ENCODE measurements at regions not wholly inside any gene's neighbourhood (a gene's known extent, or its start where the extent isn't known, plus 50 kb on each side); places are given as distances from the start of the nearest gene placed in this dataset.

DNA sequence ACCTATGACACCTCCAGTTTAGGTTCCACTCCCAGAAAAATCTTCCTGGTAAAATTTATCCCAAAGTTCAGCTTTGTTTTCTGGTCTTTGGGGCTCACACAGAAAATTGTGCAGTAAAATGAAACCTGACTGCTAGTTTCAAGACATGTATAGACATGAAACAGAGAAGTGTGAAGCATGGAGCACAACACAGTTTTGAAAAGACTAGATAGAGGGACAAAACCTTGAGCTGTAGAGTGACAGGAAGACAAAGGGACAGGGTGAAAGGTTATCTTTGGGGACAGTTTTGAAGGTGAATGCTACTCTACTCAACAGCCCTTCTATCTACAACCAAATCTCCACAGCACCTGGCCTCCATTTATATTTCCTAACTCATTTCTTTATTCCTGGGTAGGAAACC, 352.6 kb downstream of the RBM43 start:
- H3K4me1 Mint-ChIP-seq, result peaks cover 14% of the 10 kb centered on the region
- H3K4me3 Mint-ChIP-seq, result no peak overlapping the region
- CTCF ChIA-PET, result interaction anchor here (1.0 kb wide), 1 partner anchor 103 kb away, joined by 3 read pairs; no protein-coding TSS in a partner anchor
- no peak for ATAC-seq
- H3K27me3 Mint-ChIP-seq (ENCODE audit: low read depth), result no peaks in the 10 kb centered on the region
- no peak overlapping the region for H3K27ac Mint-ChIP-seq
- TF ChIP-seq CBFB (CRISPR knock-in tag; IDR thresholded peaks at IDR 0.05; ENCODE audit: low read depth), result no peak
- TF ChIP-seq, protein P1, sequence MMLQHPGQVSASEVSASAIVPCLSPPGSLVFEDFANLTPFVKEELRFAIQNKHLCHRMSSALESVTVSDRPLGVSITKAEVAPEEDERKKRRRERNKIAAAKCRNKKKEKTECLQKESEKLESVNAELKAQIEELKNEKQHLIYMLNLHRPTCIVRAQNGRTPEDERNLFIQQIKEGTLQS (CRISPR knock-in tag; conservative IDR thresholded peaks at IDR 0.05), result no peak
- TF ChIP-seq, protein P2, sequence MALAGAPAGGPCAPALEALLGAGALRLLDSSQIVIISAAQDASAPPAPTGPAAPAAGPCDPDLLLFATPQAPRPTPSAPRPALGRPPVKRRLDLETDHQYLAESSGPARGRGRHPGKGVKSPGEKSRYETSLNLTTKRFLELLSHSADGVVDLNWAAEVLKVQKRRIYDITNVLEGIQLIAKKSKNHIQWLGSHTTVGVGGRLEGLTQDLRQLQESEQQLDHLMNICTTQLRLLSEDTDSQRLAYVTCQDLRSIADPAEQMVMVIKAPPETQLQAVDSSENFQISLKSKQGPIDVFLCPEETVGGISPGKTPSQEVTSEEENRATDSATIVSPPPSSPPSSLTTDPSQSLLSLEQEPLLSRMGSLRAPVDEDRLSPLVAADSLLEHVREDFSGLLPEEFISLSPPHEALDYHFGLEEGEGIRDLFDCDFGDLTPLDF (CRISPR knock-in tag; IDR thresholded peaks at IDR 0.05), result no peak
- TF ChIP-seq, protein P3, sequence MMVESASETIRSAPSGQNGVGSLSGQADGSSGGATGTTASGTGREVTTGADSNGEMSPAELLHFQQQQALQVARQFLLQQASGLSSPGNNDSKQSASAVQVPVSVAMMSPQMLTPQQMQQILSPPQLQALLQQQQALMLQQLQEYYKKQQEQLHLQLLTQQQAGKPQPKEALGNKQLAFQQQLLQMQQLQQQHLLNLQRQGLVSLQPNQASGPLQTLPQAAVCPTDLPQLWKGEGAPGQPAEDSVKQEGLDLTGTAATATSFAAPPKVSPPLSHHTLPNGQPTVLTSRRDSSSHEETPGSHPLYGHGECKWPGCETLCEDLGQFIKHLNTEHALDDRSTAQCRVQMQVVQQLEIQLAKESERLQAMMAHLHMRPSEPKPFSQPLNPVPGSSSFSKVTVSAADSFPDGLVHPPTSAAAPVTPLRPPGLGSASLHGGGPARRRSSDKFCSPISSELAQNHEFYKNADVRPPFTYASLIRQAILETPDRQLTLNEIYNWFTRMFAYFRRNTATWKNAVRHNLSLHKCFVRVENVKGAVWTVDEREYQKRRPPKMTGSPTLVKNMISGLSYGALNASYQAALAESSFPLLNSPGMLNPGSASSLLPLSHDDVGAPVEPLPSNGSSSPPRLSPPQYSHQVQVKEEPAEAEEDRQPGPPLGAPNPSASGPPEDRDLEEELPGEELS (CRISPR knock-in tag; IDR thresholded peaks at IDR 0.05), result no peak
- TF ChIP-seq, protein P4, sequence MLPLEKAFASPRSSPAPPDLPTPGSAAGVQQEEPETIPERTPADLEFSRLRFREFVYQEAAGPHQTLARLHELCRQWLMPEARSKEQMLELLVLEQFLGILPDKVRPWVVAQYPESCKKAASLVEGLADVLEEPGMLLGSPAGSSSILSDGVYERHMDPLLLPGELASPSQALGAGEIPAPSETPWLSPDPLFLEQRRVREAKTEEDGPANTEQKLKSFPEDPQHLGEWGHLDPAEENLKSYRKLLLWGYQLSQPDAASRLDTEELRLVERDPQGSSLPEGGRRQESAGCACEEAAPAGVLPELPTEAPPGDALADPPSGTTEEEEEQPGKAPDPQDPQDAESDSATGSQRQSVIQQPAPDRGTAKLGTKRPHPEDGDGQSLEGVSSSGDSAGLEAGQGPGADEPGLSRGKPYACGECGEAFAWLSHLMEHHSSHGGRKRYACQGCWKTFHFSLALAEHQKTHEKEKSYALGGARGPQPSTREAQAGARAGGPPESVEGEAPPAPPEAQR (CRISPR knock-in tag; IDR thresholded peaks at IDR 0.05), result no peak
- DNase-seq (ENCODE audit: low spot score), result no peak
- POLR2A ChIA-PET, result no interaction called here
- H3K9me3 Mint-ChIP-seq, result peaks cover 25% of the 10 kb centered on the region
- peaks cover 13% of the 10 kb centered on the region for H3K36me3 Mint-ChIP-seq

DNA sequence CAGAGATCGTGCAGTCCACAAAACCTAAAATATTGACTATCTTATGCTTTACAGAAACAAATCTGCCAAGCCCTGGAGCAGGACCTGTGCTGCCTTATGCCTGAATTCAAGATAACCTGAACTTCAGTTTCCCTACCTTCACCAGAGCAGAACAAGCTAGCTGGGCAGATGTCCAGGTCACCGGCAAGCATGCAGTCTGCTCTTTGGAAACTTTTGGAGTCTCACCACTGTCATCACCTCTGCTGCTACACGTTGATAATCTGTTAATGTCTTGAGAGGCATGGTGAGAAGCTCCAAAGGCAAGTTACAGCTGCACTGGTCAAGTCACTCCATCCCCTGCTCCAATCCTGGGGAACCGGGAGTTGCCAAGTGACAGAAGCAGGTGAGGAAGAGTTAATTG, 354.2 kb downstream of the RBM43 start:
- Mint-ChIP-seq H3K27me3 (ENCODE audit: low read depth) (no peaks in the 10 kb centered on the region), H3K36me3 (peaks cover 13% of the 10 kb centered on the region), H3K9me3 (peaks cover 25% of the 10 kb centered on the region), H3K27ac (no peak overlapping the region), H3K4me3 (no peak overlapping the region), H3K4me1 (peaks cover 14% of the 10 kb centered on the region)
- CTCF ChIA-PET, result no interaction called here
- POLR2A ChIA-PET, result no interaction called here
- DNase-seq (ENCODE audit: low spot score) (no peak), ATAC-seq (no peak)
- TF ChIP-seq NFE2L1 (CRISPR knock-in tag; IDR thresholded peaks at IDR 0.05) (no peak), ZNF219 (CRISPR knock-in tag; IDR thresholded peaks at IDR 0.05; ENCODE audit: borderline replicate concordance) (no peak), ESRRA (CRISPR knock-in tag; IDR thresholded peaks at IDR 0.05; ENCODE audit: borderline replicate concordance) (no peak), CREM (CRISPR knock-in tag; IDR thresholded peaks at IDR 0.05) (no peak), NFYB (CRISPR knock-in tag; conservative IDR thresholded peaks at IDR 0.05; ENCODE audit: low read depth) (no peak), ZBTB21 (CRISPR knock-in tag; IDR thresholded peaks at IDR 0.05; ENCODE audit: borderline replicate concordance) (no peak)
- TF ChIP-seq, protein P5, sequence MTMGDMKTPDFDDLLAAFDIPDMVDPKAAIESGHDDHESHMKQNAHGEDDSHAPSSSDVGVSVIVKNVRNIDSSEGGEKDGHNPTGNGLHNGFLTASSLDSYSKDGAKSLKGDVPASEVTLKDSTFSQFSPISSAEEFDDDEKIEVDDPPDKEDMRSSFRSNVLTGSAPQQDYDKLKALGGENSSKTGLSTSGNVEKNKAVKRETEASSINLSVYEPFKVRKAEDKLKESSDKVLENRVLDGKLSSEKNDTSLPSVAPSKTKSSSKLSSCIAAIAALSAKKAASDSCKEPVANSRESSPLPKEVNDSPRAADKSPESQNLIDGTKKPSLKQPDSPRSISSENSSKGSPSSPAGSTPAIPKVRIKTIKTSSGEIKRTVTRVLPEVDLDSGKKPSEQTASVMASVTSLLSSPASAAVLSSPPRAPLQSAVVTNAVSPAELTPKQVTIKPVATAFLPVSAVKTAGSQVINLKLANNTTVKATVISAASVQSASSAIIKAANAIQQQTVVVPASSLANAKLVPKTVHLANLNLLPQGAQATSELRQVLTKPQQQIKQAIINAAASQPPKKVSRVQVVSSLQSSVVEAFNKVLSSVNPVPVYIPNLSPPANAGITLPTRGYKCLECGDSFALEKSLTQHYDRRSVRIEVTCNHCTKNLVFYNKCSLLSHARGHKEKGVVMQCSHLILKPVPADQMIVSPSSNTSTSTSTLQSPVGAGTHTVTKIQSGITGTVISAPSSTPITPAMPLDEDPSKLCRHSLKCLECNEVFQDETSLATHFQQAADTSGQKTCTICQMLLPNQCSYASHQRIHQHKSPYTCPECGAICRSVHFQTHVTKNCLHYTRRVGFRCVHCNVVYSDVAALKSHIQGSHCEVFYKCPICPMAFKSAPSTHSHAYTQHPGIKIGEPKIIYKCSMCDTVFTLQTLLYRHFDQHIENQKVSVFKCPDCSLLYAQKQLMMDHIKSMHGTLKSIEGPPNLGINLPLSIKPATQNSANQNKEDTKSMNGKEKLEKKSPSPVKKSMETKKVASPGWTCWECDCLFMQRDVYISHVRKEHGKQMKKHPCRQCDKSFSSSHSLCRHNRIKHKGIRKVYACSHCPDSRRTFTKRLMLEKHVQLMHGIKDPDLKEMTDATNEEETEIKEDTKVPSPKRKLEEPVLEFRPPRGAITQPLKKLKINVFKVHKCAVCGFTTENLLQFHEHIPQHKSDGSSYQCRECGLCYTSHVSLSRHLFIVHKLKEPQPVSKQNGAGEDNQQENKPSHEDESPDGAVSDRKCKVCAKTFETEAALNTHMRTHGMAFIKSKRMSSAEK (CRISPR knock-in tag; IDR thresholded peaks at IDR 0.05; ENCODE audit: borderline replicate concordance), result no peak
- TF ChIP-seq, protein P6, sequence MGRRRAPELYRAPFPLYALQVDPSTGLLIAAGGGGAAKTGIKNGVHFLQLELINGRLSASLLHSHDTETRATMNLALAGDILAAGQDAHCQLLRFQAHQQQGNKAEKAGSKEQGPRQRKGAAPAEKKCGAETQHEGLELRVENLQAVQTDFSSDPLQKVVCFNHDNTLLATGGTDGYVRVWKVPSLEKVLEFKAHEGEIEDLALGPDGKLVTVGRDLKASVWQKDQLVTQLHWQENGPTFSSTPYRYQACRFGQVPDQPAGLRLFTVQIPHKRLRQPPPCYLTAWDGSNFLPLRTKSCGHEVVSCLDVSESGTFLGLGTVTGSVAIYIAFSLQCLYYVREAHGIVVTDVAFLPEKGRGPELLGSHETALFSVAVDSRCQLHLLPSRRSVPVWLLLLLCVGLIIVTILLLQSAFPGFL (CRISPR knock-in tag; IDR thresholded peaks at IDR 0.05; ENCODE audit: borderline replicate concordance), result no peak
- TF ChIP-seq, protein P7, sequence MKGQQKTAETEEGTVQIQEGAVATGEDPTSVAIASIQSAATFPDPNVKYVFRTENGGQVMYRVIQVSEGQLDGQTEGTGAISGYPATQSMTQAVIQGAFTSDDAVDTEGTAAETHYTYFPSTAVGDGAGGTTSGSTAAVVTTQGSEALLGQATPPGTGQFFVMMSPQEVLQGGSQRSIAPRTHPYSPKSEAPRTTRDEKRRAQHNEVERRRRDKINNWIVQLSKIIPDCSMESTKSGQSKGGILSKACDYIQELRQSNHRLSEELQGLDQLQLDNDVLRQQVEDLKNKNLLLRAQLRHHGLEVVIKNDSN (CRISPR knock-in tag; IDR thresholded peaks at IDR 0.05), result no peak
- TF ChIP-seq, protein P8, sequence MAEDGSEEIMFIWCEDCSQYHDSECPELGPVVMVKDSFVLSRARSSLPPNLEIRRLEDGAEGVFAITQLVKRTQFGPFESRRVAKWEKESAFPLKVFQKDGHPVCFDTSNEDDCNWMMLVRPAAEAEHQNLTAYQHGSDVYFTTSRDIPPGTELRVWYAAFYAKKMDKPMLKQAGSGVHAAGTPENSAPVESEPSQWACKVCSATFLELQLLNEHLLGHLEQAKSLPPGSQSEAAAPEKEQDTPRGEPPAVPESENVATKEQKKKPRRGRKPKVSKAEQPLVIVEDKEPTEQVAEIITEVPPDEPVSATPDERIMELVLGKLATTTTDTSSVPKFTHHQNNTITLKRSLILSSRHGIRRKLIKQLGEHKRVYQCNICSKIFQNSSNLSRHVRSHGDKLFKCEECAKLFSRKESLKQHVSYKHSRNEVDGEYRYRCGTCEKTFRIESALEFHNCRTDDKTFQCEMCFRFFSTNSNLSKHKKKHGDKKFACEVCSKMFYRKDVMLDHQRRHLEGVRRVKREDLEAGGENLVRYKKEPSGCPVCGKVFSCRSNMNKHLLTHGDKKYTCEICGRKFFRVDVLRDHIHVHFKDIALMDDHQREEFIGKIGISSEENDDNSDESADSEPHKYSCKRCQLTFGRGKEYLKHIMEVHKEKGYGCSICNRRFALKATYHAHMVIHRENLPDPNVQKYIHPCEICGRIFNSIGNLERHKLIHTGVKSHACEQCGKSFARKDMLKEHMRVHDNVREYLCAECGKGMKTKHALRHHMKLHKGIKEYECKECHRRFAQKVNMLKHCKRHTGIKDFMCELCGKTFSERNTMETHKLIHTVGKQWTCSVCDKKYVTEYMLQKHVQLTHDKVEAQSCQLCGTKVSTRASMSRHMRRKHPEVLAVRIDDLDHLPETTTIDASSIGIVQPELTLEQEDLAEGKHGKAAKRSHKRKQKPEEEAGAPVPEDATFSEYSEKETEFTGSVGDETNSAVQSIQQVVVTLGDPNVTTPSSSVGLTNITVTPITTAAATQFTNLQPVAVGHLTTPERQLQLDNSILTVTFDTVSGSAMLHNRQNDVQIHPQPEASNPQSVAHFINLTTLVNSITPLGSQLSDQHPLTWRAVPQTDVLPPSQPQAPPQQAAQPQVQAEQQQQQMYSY (CRISPR knock-in tag; IDR thresholded peaks at IDR 0.05), result no peak
- TF ChIP-seq, protein P9, sequence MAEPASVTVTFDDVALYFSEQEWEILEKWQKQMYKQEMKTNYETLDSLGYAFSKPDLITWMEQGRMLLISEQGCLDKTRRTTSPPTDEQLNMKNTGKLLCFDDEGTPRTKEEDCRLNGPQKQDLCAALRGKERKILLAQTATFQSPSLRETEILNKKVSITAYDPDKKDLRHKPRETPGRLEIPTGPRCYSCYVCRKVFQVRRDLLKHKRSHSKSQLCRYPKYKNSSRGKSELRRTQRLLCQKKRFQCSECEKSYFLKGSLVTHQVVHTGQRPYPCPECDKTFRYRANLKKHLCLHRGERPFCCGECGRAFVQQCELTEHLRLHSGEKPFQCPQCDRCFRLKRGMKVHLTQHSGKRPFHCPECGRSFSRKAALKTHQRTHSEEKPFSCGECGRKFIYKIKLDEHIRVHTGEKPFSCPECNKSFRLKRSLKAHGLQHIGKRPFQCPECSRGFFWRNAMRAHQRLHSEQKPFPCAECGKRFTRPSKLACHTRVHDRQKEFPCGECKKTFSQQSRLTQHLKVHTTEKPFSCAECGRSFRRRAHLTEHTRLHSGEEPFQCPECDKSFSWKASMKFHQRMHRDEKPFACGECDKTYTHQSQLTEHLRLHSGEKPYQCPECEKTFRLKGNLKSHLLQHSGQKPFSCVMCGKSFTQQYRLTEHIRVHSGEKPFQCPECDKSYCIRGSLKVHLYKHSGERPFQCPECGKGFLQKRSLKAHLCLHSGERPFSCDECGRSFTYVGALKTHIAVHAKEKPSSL (CRISPR knock-in tag; conservative IDR thresholded peaks at IDR 0.05), result no peak
- TF ChIP-seq, protein P10, sequence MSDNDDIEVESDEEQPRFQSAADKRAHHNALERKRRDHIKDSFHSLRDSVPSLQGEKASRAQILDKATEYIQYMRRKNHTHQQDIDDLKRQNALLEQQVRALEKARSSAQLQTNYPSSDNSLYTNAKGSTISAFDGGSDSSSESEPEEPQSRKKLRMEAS (CRISPR knock-in tag; IDR thresholded peaks at IDR 0.05), result no peak

All from WTC11 (cell line).